CD4-positive, alpha-beta T cell (primary cell): ENCODE measurements at regions not wholly inside any gene's neighbourhood (a gene's known extent, or its start where the extent isn't known, plus 50 kb on each side); places are given as distances from the start of the nearest gene placed in this dataset.
"Not testable (repeated sequence)": the region's sequence is repeated elsewhere in the genome, so short reads cannot be mapped to it uniquely, and the experiment has no call there.

Experiments
- ATAC-seq: fragments of 200-7000 bp; cut with Tn5 transposase; one replicate; pipeline ENCODE4 v1.10.0; 2022; ENCODE audit warnings: mild to moderate bottlenecking; ENCODE audit not compliant: poor library complexity
- CTCF ChIA-PET: fragments of 350-600 bp; sonication (Branson Sonifier 250); formaldehyde crosslinking; loops from one replicate; lab custom pipeline; 2021; ENCODE audit warnings: antibody characterized with exemption, inconsistent platforms; lab: Charles Lee
- POLR2A ChIA-PET: fragments of 350-600 bp; sonication (Branson Sonifier 250); formaldehyde crosslinking; loops from one replicate; lab custom pipeline; 2021; ENCODE audit warnings: antibody characterized with exemption, inconsistent platforms; lab: Charles Lee
- DNase-seq, 14 experiments: peaks; one replicate each; pipeline ENCODE4 v3.0.0-alpha.2; 2013 to 2020; ENCODE audit warnings: mixed read lengths in 2 of 14
- H3K27ac ChIP-seq, 2 donors: one replicate each; pipeline versions ENCODE4 v1.5.1 to v1.7.0; 2013; ENCODE audit warnings: low read length in 2 of 2, low read depth in 1 of 2, mild to moderate bottlenecking in 1 of 2
- H3K27me3 ChIP-seq, 2 experiments: 1 replicate in 1 of 2; 2 replicates in 1 of 2; pipeline versions ENCODE4 v1.6.1 to v1.7.0; 2013; ENCODE audit warnings: low read length in 2 of 2, control low read depth in 1 of 2, mild to moderate bottlenecking in 1 of 2, moderate library complexity in 1 of 2; ENCODE audit not compliant: insufficient read depth in 2 of 2, control insufficient read depth in 1 of 2
- H3K36me3 ChIP-seq: one replicate; pipeline ENCODE4 v1.6.1; 2013; ENCODE audit warnings: low read length, control low read depth; ENCODE audit not compliant: insufficient read depth
- H3K4me1 ChIP-seq: one replicate; pipeline ENCODE4 v1.6.1; 2013; ENCODE audit warnings: low read length, control low read depth; ENCODE audit not compliant: insufficient read depth
- H3K4me3 ChIP-seq: one replicate; pipeline ENCODE4 v1.5.1; 2013; ENCODE audit warnings: mild to moderate bottlenecking, low read length, moderate library complexity
- H3K9me3 ChIP-seq, 2 experiments: 1 replicate in 1 of 2; 2 replicates in 1 of 2; pipeline versions ENCODE4 v1.6.1 to v1.7.0; 2013; ENCODE audit warnings: low read length in 2 of 2, mild to moderate bottlenecking in 2 of 2, control low read depth in 1 of 2, moderate library complexity in 1 of 2; ENCODE audit not compliant: control insufficient read depth in 1 of 2, insufficient read depth in 1 of 2
- H3K27ac Mint-ChIP-seq: one replicate; pipeline ENCODE4 v1.8.0; 2020; ENCODE audit warnings: mixed read lengths
- H3K27me3 Mint-ChIP-seq: one replicate; pipeline ENCODE4 v1.8.0; 2021; ENCODE audit warnings: mixed read lengths
- H3K36me3 Mint-ChIP-seq: one replicate; pipeline ENCODE4 v1.8.0; 2021; ENCODE audit warnings: low read depth, mixed read lengths
- H3K4me1 Mint-ChIP-seq: one replicate; pipeline ENCODE4 v1.8.0; 2021; ENCODE audit warnings: low read depth, mixed read lengths
- H3K4me3 Mint-ChIP-seq: one replicate; pipeline ENCODE4 v1.8.0; 2020; ENCODE audit warnings: mild to moderate bottlenecking, mixed read lengths
- H3K9me3 Mint-ChIP-seq: one replicate; pipeline ENCODE4 v1.8.0; 2020; ENCODE audit warnings: mixed read lengths
- CTCF ChIP-seq: fragments of 200-600 bp; IDR thresholded peaks from one replicate; pipeline ENCODE4 v1.8.0; 2022; ENCODE audit warnings: antibody characterized with exemption, mild to moderate bottlenecking
- intact Hi-C, 2 experiments: fragments of 100-400 bp; cut with DNase I in 1 of 2; cut with micrococcal nuclease in 1 of 2; formaldehyde crosslinking; loops; one replicate each; pipeline versions ENCODE4 v1.15.1 to v1.9.0; 2023 to 2025; cut with DNase I, micrococcal nuclease

- ATAC-seq: no peak
These were observed 476.5 kb upstream of the MAP3K7 start for GRCh38 chr6:91063362-91063761.

GRCh38 chr6:91057689-91058088 lies 470.8 kb upstream of the MAP3K7 start:
- Mint-ChIP-seq H3K36me3 (no peaks in the 10 kb centered on the region), H3K27me3 (no peaks in the 10 kb centered on the region), H3K27ac (no peak overlapping the region), H3K4me3 (no peak overlapping the region), H3K4me1 (no peaks in the 10 kb centered on the region), H3K9me3 (peaks cover 11% of the 10 kb centered on the region)
- Histone ChIP-seq H3K4me1 (no peaks in the 10 kb centered on the region), H3K9me3 (no peaks in the 10 kb centered on the region), H3K27ac (no peak overlapping the region), H3K27me3 (no peaks in the 10 kb centered on the region), H3K36me3 (no peaks in the 10 kb centered on the region), H3K4me3 (no peak overlapping the region)
- TF ChIP-seq CTCF: no peak
- intact Hi-C loops: no loop called here
- CTCF ChIA-PET: no interaction called here
- POLR2A ChIA-PET: no interaction called here
- DNase-seq (no peak), ATAC-seq (no peak)

More at GRCh38 chr6:91063362-91063761, 476.5 kb upstream of the MAP3K7 start:
- H3K36me3 ChIP-seq: no peaks in the 10 kb centered on the region
- Mint-ChIP-seq H3K36me3 (no peaks in the 10 kb centered on the region), H3K9me3 (peaks cover 5% of the 10 kb centered on the region), H3K4me3 (no peak overlapping the region), H3K4me1 (no peaks in the 10 kb centered on the region), H3K27me3 (no peaks in the 10 kb centered on the region), H3K27ac (no peak overlapping the region)
- POLR2A ChIA-PET: no interaction called here
- H3K27me3 ChIP-seq: no peaks in the 10 kb centered on the region
- CTCF ChIA-PET: no interaction called here
- no peak for TF ChIP-seq CTCF
- no peak for DNase-seq
- no peaks in the 10 kb centered on the region for H3K9me3 ChIP-seq
- intact Hi-C loops: no loop called here
- no peak overlapping the region for H3K27ac ChIP-seq
- no peaks in the 10 kb centered on the region for H3K4me1 ChIP-seq
- H3K4me3 ChIP-seq: no peak overlapping the region

- POLR2A ChIA-PET: no interaction called here
- CTCF ChIA-PET: no interaction called here
- no peak for ATAC-seq
These were observed 469.1 kb upstream of the MAP3K7 start for GRCh38 chr6:91055959-91056358.

GRCh38 chr6:91052473-91053450 lies 465.9 kb upstream of the MAP3K7 start:
- H3K9me3 ChIP-seq, H3K4me1 ChIP-seq, H3K27me3 ChIP-seq, DNase-seq, H3K27ac Mint-ChIP-seq, H3K27me3 Mint-ChIP-seq, H3K36me3 ChIP-seq, H3K36me3 Mint-ChIP-seq, POLR2A ChIA-PET, H3K4me3 ChIP-seq, H3K27ac ChIP-seq, CTCF ChIA-PET, ATAC-seq, H3K4me3 Mint-ChIP-seq, H3K4me1 Mint-ChIP-seq, intact Hi-C loops: not testable (repeated sequence)
- H3K9me3 Mint-ChIP-seq: peaks cover 11% of the 10 kb centered on the region

More at GRCh38 chr6:91055959-91056358, 469.1 kb upstream of the MAP3K7 start:
- TF ChIP-seq CTCF: no peak
- H3K27me3 Mint-ChIP-seq: no peaks in the 10 kb centered on the region
- peaks cover 11% of the 10 kb centered on the region for H3K9me3 Mint-ChIP-seq
- intact Hi-C loops: no loop called here
- no peak for DNase-seq
- H3K27ac Mint-ChIP-seq: no peak overlapping the region
- H3K4me1 Mint-ChIP-seq: no peaks in the 10 kb centered on the region
- no peaks in the 10 kb centered on the region for H3K9me3 ChIP-seq
- H3K27me3 ChIP-seq: no peaks in the 10 kb centered on the region
- H3K4me3 ChIP-seq: no peak overlapping the region
- no peaks in the 10 kb centered on the region for H3K36me3 ChIP-seq
- no peak overlapping the region for H3K27ac ChIP-seq
- no peaks in the 10 kb centered on the region for H3K36me3 Mint-ChIP-seq
- no peak overlapping the region for H3K4me3 Mint-ChIP-seq
- H3K4me1 ChIP-seq: no peaks in the 10 kb centered on the region
